Activated CD4-positive, alpha-beta T cell treated with anti-CD3 and anti-CD28 coated beads, Interleukin-2, amount 50 U/mL, for 48 hours (primary cell): ENCODE measurements at regions not wholly inside any gene's neighbourhood (a gene's known extent, or its start where the extent isn't known, plus 50 kb on each side); places are given as distances from the start of the nearest gene placed in this dataset.

Experiments
- DNase-seq, 2 experiments: peaks; one replicate each; pipeline ENCODE4 v3.0.0-alpha.2; 2020

- DNase-seq: no peak
Measured at GRCh38 chr18:66826211-66826610, 222.3 kb upstream of the CDH19 start.

GRCh38 chr18:66825347-66825746 is 221.5 kb upstream of the CDH19 start:
- DNase-seq: no peak

GRCh38 chr18:66819235-66819634 is 215.3 kb upstream of the CDH19 start:
- no peak for DNase-seq

- no peak for DNase-seq
Measured at GRCh38 chr18:66813138-66813537, 209.2 kb upstream of the CDH19 start.

GRCh38 chr18:66795051-66795450 is 191.2 kb upstream of the CDH19 start:
- DNase-seq: no peak

- DNase-seq: no peak
Measured at GRCh38 chr18:66792466-66792865, 188.6 kb upstream of the CDH19 start.

GRCh38 chr18:66780609-66781008 is 176.7 kb upstream of the CDH19 start:
- DNase-seq: no peak

- DNase-seq: no peak
Measured at GRCh38 chr18:66778048-66778447, 174.2 kb upstream of the CDH19 start.

GRCh38 chr18:66769375-66769774 is 165.5 kb upstream of the CDH19 start:
- DNase-seq: no peak

- DNase-seq: no peak
Measured at GRCh38 chr18:66764230-66764629, 160.3 kb upstream of the CDH19 start.

GRCh38 chr18:66761166-66761565 is 157.3 kb upstream of the CDH19 start:
- DNase-seq: no peak

- DNase-seq: no peak
Measured at GRCh38 chr18:66760559-66760958, 156.7 kb upstream of the CDH19 start.

GRCh38 chr18:66759050-66759828 is 155.3 kb upstream of the CDH19 start:
- no peak for DNase-seq

- DNase-seq: no peak
Measured at GRCh38 chr18:66757946-66758345, 154.1 kb upstream of the CDH19 start.

GRCh38 chr18:66754335-66754734 is 150.4 kb upstream of the CDH19 start:
- DNase-seq: no peak

- DNase-seq: no peak
Measured at GRCh38 chr18:66752733-66753132, 148.8 kb upstream of the CDH19 start.

- DNase-seq: no peak
Measured at GRCh38 chr18:66749481-66750035, 145.7 kb upstream of the CDH19 start.

- DNase-seq: no peak
Measured at GRCh38 chr18:66749030-66749429, 145.1 kb upstream of the CDH19 start.

GRCh38 chr18:66742832-66743231 is 138.9 kb upstream of the CDH19 start:
- DNase-seq: no peak

- DNase-seq: no peak
Measured at GRCh38 chr18:66735933-66736332, 132.0 kb upstream of the CDH19 start.

- DNase-seq: no peak
Measured at GRCh38 chr18:66734451-66734850, 130.6 kb upstream of the CDH19 start.

- no peak for DNase-seq
Measured at GRCh38 chr18:66731890-66732289, 128.0 kb upstream of the CDH19 start.

GRCh38 chr18:66729442-66730239 is 125.8 kb upstream of the CDH19 start:
- DNase-seq: no peak

- no peak for DNase-seq
Measured at GRCh38 chr18:66728951-66729350, 125.1 kb upstream of the CDH19 start.
